Body of pancreas (tissue), 4 donors: ENCODE measurements at regions not wholly inside any gene's neighbourhood (a gene's known extent, or its start where the extent isn't known, plus 50 kb on each side); places are given as distances from the start of the nearest gene placed in this dataset.

Experiments used
- ATAC-seq: fragments of 150-250 bp; one replicate; pipeline ENCODE4 v1.9.1; 2016
- DNase-seq, 4 donors: peaks; one replicate each; pipeline ENCODE4 v3.0.0-alpha.2; 2019
- H3K27ac ChIP-seq, 4 donors: fragments of 200-600 bp; sonication (generic); 1 replicate in 3 of 4; 2 replicates in 1 of 4; pipeline versions ENCODE4 v1.5.1 to v1.6.1; 2016 to 2019; ENCODE audit warnings: mild to moderate bottlenecking in 1 of 4, mixed read lengths in 1 of 4, moderate library complexity in 1 of 4
- H3K27me3 ChIP-seq, 2 donors: fragments of 200-600 bp; sonication (generic); one replicate each; pipeline ENCODE4 v1.6.0; 2016; ENCODE audit warnings: mild to moderate bottlenecking in 1 of 2
- H3K36me3 ChIP-seq, 2 donors: fragments of 200-600 bp; sonication (generic); replicated peaks in 1 of 2; 2 replicates each; pipeline ENCODE4 v1.5.1; 2016; ENCODE audit warnings: low read depth in 2 of 2; ENCODE audit not compliant: insufficient read depth in 1 of 2
- H3K4me1 ChIP-seq: fragments of 200-600 bp; sonication (generic); one replicate; pipeline ENCODE4 v1.6.0; 2016
- H3K4me3 ChIP-seq, 2 donors: fragments of 200-600 bp; sonication (generic); 1 replicate in 1 of 2; 2 replicates in 1 of 2; pipeline ENCODE4 v1.5.1; 2016 to 2019
- H3K9me3 ChIP-seq, 3 donors: fragments of 200-600 bp; sonication (generic); 1 replicate in 2 of 3; 2 replicates in 1 of 3; pipeline ENCODE4 v1.5.1; 2016
- POLR2A ChIP-seq, 3 donors: fragments of 450-650 bp; IDR thresholded peaks; one replicate each; pipeline ENCODE4 v1.6.1; 2016; ENCODE audit warnings: antibody characterized with exemption in 3 of 3, mild to moderate bottlenecking in 2 of 3
- WGBS, 2 donors: methylation state at CpG; one replicate each; pipeline ENCODE4 v1.1.5; 2017; 5-methylcytosine and 5-hydroxymethylcytosine counted together
- intact Hi-C: fragments of 100-400 bp; cut with DNase I; formaldehyde crosslinking; loops from one replicate; pipeline ENCODE4 v1.15.1; 2023
- TF ChIP-seq, protein P1 (sequence below), 7 experiments: fragments of 450-650 bp in 4 of 7; fragments of 200-600 bp in 3 of 7; sonication (generic) in 3 of 7; IDR thresholded peaks; one replicate each; pipeline ENCODE4 v1.5.1; 2016 to 2019; ENCODE audit warnings: antibody characterized with exemption in 7 of 7

DNA sequence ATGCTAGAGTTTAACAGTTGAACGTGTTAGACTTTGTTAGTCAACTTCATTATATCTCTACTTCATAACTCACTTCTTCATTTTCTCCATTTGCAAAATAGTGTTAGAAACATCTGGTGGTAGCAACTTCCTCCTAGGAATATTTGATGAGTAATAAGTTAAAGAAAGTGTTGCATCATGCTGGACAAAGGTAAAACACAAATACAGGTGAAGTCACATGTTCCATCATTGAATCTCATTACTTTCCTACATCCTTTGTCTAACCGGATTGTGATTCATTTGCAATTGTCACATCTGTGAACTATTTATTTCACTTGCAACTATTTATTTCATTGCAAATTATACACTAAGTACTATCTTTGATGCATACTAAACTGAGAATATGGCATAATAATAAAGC lies 186.5 kb downstream of the TUSC7 start:
- Histone ChIP-seq H3K4me1 (no peaks in the 10 kb centered on the region), H3K9me3 (no peaks in the 10 kb centered on the region), H3K36me3 (no peaks in the 10 kb centered on the region), H3K27me3 (no peaks in the 10 kb centered on the region), H3K4me3 (no peak overlapping the region), H3K27ac (no peak overlapping the region)
- intact Hi-C loops, result no loop called here
- 66 to 75% methylated on average over 2 of the region's 2 CpGs for WGBS, 2 donors
- no peak for TF ChIP-seq POLR2A (IDR thresholded peaks at IDR 0.05)
- TF ChIP-seq, protein P1, sequence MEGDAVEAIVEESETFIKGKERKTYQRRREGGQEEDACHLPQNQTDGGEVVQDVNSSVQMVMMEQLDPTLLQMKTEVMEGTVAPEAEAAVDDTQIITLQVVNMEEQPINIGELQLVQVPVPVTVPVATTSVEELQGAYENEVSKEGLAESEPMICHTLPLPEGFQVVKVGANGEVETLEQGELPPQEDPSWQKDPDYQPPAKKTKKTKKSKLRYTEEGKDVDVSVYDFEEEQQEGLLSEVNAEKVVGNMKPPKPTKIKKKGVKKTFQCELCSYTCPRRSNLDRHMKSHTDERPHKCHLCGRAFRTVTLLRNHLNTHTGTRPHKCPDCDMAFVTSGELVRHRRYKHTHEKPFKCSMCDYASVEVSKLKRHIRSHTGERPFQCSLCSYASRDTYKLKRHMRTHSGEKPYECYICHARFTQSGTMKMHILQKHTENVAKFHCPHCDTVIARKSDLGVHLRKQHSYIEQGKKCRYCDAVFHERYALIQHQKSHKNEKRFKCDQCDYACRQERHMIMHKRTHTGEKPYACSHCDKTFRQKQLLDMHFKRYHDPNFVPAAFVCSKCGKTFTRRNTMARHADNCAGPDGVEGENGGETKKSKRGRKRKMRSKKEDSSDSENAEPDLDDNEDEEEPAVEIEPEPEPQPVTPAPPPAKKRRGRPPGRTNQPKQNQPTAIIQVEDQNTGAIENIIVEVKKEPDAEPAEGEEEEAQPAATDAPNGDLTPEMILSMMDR (IDR thresholded peaks at IDR 0.05), result no peak
- no peak for ATAC-seq
- no peak for DNase-seq

DNA sequence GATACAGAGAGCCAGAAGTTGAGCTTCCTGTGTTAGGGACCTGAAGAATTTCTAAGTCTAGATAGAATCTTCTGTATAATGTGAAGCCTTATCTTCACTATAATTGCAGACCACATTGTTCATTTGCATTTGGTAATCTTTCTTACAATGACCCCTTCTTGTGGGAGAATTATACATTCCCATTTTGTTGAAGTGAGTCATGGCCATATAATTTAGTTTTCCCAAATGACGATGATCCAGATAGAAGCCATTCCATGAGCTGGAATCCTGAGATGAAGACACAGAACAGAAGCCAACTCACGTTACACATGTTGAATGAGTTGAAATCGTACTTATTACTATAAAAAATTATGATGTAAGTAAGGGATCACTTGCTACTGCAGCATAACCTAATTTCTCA lies 187.8 kb downstream of the TUSC7 start:
- no peaks in the 10 kb centered on the region for H3K4me1 ChIP-seq
- H3K9me3 ChIP-seq, result no peaks in the 10 kb centered on the region
- no peak for ATAC-seq
- no peak overlapping the region for H3K27ac ChIP-seq
- 73 to 78% methylated on average over 3 of the region's 3 CpGs for WGBS, 2 donors
- no peak overlapping the region for H3K4me3 ChIP-seq
- intact Hi-C loops, result no loop called here
- TF ChIP-seq POLR2A (IDR thresholded peaks at IDR 0.05), result no peak
- TF ChIP-seq, protein P1 (IDR thresholded peaks at IDR 0.05), result no peak
- no peaks in the 10 kb centered on the region for H3K27me3 ChIP-seq
- no peaks in the 10 kb centered on the region for H3K36me3 ChIP-seq
- no peak for DNase-seq

DNA sequence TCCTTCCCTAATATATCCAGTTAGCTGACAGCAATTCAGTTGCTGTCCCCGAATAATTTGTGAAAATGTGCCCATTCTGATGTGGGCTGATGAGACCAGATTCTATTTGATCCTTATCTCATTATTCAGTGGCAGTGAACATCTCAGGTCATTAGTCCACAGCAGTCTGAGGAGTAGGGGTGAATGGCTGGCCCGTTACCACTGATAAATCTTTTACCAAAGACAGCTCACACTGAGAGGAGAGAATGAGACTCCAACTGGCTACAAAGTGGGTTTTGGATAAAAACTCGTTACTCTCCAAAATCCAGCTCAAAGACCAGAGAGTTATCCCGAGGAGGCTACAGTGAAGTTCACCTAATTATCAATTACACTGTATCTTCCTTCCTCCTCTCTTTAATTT lies 189.7 kb downstream of the TUSC7 start:
- Histone ChIP-seq H3K27me3 (no peaks in the 10 kb centered on the region), H3K36me3 (no peaks in the 10 kb centered on the region), H3K4me1 (no peaks in the 10 kb centered on the region), H3K4me3 (no peak overlapping the region), H3K9me3 (no peaks in the 10 kb centered on the region), H3K27ac (no peak overlapping the region)
- WGBS, 2 donors, result 64 to 67% methylated on average over 4 of the region's 4 CpGs
- intact Hi-C loops, result no loop called here
- DNase-seq, result no peak
- TF ChIP-seq POLR2A (IDR thresholded peaks at IDR 0.05), result no peak
- TF ChIP-seq, protein P1 (IDR thresholded peaks at IDR 0.05), result no peak
- no peak for ATAC-seq

DNA sequence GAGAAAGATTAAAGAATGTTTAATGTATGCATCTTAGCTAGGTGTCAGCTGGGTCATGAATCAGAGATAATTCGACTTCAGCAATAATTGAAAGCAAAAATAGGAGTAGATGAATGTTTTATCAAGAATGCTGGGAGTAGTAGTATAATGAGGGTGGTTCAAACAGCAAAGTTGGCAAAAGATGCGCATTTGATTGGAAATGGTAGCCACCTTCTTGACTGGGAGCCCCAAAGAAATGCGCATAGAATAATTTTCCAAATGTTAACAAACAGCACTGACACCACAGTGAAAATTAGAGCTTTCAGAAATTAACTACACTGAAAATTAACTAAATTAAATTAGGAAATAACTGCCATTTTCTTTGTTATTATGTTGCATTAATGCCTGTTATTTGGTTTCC lies 195.8 kb downstream of the TUSC7 start:
- Histone ChIP-seq H3K27me3 (no peaks in the 10 kb centered on the region), H3K9me3 (no peaks in the 10 kb centered on the region), H3K36me3 (no peaks in the 10 kb centered on the region), H3K27ac (no peak overlapping the region), H3K4me3 (no peak overlapping the region), H3K4me1 (no peaks in the 10 kb centered on the region)
- WGBS, 2 donors, result 80 to 84% methylated on average over 3 of the region's 3 CpGs
- TF ChIP-seq, protein P1 (IDR thresholded peaks at IDR 0.05), result no peak
- no peak for TF ChIP-seq POLR2A (IDR thresholded peaks at IDR 0.05)
- DNase-seq, result no peak
- ATAC-seq, result no peak
- intact Hi-C loops, result no loop called here

DNA sequence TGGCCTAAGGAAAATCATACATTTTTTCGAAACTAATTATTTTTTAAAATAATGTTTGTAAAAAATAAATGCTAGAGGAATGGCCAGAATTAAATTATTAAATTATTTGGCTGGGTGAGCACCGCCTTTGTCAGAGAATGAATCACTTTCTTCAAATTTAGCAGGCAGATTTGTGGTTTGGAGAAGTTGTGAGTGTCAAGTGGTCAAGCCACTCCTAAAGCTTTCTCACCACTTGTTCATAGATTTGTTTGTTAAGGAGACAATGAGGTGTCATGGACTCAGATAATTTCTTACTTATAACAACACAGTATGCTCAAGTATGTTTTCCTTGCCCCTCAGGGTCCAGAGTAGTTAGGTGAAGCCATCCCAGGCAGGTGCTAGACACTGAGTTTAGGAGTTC lies 196.2 kb downstream of the TUSC7 start:
- Histone ChIP-seq H3K4me1 (no peaks in the 10 kb centered on the region), H3K36me3 (no peaks in the 10 kb centered on the region), H3K4me3 (no peak overlapping the region), H3K9me3 (no peaks in the 10 kb centered on the region), H3K27me3 (no peaks in the 10 kb centered on the region), H3K27ac (no peak overlapping the region)
- 71 to 73% methylated on average over 2 of the region's 2 CpGs for WGBS, 2 donors
- TF ChIP-seq, protein P1 (IDR thresholded peaks at IDR 0.05), result no peak
- no peak for TF ChIP-seq POLR2A (IDR thresholded peaks at IDR 0.05)
- intact Hi-C loops, result no loop called here
- DNase-seq (no peak), ATAC-seq (no peak)
